ENCODE measurements at regions not wholly inside any gene's neighbourhood (a gene's known extent, or its start where the extent isn't known, plus 50 kb on each side); places are given as distances from the start of the nearest gene placed in this dataset.
"Not testable (repeated sequence)": the region's sequence is repeated elsewhere in the genome, so short reads cannot be mapped to it uniquely, and the experiment has no call there.

GRCh38 chr4:81314897-81315470 is 100.0 kb upstream of the PRKG2 start:
- no peak for DNase-seq (ENCODE audit: low read depth)

GRCh38 chr4:81314196-81314896 is 99.3 kb upstream of the PRKG2 start:
- DNase-seq (ENCODE audit: low read depth): no peak

DNA sequence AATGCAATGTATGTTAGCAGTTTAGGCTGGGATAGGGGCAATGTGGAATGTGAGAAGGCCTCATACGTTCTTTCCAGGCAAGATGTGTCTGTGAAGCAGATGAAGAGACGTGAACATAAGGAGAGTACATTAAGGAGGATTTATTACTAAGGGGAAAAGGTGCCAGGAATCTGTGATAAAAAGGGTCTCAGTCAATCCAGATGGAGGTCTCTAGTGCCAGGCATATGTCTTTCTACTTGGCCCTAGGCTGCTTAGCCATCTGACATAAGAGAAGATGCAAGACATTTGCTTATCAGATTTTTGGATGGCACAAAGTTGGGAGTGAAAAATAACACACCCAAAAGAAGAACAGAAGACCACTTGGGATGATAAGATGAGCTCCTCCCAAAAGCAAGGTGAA is 93.0 kb upstream of the PRKG2 start:
- no peak for DNase-seq (ENCODE audit: low read depth)

GRCh38 chr4:81304871-81305270 is 89.8 kb upstream of the PRKG2 start:
- no peak for DNase-seq (ENCODE audit: low read depth)

DNA sequence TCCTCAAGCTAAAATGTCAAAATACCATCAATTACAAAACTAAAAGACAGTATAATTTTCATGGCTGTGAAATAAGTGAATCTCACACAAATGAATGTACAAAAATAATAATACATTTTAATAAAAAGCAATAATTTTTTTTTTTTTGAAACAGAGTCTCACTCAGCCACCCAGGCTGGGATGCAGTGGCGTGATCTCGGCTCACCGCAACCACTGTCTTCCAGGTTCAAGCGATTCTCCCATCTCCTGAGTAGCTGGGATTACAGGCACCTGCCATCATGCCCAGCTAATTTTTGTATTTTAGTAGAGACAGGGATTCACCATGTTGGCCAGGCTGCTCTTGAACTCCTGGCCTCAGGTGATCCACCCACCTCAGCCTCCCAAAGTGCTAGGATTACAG is 85.3 kb upstream of the PRKG2 start:
- DNase-seq (ENCODE audit: low read depth): not testable (repeated sequence)

GRCh38 chr4:81290813-81291212 is 75.8 kb upstream of the PRKG2 start:
- no peak for DNase-seq (ENCODE audit: low read depth)

GRCh38 chr4:81287101-81287500 is 72.1 kb upstream of the PRKG2 start:
- DNase-seq (ENCODE audit: low read depth): no peak

- DNase-seq (ENCODE audit: low read depth): no peak
Measured at GRCh38 chr4:81282131-81282530, 67.1 kb upstream of the PRKG2 start.

DNA sequence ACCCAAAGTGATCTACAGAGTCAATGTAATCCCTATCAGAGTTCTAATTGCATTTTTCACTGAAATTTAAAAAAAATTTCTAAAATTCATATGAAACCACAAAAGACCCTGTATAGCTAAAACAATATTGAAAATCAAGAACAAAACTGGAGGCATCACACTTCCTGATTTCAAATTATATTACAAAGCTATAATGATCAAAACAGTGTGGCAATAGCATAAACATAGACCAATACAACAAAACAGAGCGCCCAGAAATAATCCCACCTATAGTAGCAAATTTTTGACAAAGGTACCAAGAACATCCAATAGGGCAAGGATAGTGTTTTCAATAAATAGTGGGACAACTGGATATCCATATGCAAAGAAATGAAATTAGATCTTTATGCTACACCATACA is 59.4 kb upstream of the PRKG2 start:
- no peak for DNase-seq (ENCODE audit: low read depth)

- DNase-seq (ENCODE audit: low read depth): no peak
Measured at GRCh38 chr4:81272671-81273070, 57.6 kb upstream of the PRKG2 start.

All from activated T-cell treated with anti-CD3 and anti-CD28 coated beads for 1 hour (primary cell).